GM18861 (cell line): ENCODE measurements at regions not wholly inside any gene's neighbourhood (a gene's known extent, or its start where the extent isn't known, plus 50 kb on each side); places are given as distances from the start of the nearest gene placed in this dataset.

ENCODE experiments used
- ATAC-seq: cut with Tn5 transposase; IDR thresholded peaks from one replicate; pipeline ENCODE4 v1.9.1; 2021; ENCODE audit not compliant: unreplicated experiment

DNA sequence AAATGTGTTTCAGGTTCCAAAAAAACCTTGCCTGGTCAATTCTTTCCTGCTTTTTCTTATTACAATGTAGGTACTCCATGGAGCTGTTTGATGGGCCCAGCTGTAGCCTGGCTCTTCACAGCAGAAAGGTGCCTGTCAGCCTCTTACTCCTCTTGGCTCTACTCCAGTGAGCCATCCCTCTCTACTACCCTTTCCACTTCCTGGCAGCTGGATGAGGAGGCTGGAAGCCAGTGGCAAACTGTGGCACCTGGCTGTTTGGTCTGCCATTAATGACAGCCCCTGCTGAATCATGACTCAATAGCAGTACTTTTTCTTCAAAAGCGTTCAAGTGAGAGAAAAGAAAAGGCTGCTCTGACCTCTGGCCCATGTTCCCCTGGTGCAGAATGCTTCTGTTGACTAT is 618.1 kb downstream of the PYDC2 start:
- no peak for ATAC-seq

DNA sequence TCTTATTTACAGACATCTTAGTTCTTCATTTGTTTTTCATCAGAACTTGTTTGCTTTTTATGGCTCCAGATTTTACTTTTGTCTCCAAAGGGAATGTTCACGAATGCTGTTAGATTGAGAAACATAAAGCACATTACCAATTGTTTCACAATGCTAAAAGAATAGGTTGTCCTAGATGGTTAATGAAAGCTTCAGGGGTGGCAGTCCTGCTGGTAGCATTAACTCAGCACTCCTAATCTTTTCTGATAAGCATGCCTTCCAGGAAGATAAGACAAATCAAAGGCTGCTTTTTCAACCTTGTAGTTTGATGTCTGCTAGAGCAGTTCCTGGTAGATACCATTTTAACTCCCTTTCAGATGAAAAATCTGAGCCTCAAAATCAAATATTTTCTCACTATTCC is 619.4 kb downstream of the PYDC2 start:
- ATAC-seq = no peak

DNA sequence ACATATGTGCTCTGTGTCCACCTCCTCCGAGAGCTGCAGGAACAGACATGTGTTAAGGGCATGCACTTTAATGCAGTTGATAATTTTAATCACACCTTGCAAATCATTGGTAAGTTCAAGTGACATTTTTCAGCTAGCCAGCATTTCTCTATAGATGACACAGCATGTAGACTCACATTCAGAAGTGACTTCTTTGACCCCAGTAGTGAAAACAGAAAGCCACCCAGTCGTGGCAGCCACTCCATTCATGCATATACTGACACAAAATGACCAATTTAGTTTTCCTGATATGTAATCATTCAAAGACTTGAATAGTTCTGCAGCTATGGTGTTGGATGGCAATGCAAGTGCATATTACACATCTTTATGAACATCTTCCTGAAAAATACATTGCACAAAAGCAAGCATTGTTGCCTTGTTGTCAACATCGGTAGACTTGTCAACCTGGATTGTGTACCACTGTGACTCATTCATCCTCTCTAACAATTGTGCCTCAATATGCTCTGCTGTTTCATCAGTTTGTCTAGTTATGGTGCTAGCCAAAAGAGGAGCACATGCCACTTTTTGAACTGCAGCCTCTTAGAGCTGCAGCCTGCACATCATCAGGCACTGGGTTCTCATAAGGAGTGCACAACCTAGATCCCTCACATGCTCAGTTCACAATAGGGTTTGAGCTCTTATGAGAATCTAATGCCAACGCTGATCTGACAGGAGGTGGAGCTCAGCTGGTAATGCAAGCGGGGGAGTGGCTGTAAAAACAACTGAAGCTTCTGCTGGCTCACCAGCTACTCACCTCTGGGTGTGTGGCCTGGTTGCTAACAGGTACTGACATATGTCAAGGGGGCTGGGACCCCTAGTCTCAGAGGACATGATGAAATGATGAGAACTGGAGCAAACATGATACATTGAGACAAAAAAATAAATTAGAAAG is 622.0 kb downstream of the PYDC2 start:
- peak; percentile 97 for ATAC-seq
